Fibroblast of lung (primary cell): ENCODE measurements at regions not wholly inside any gene's neighbourhood (a gene's known extent, or its start where the extent isn't known, plus 50 kb on each side); places are given as distances from the start of the nearest gene placed in this dataset.

Source experiments
- DNase-seq, 2 donors: peaks; one replicate each; pipeline versions ENCODE4 v3.0.0 to v3.0.0-alpha.2; 2010; ENCODE audit warnings: low read depth in 2 of 2
- H2AFZ ChIP-seq: 2 replicates; pipeline ENCODE4 v1.5.1; 2012; ENCODE audit warnings: low read length, control low read depth, inconsistent platforms
- H3K27ac ChIP-seq: 2 replicates; pipeline ENCODE4 v1.5.1; 2011; ENCODE audit warnings: low read length, control low read depth; ENCODE audit not compliant: insufficient read depth
- H3K27me3 ChIP-seq: 2 replicates; pipeline ENCODE4 v1.5.1; 2011; ENCODE audit warnings: mild to moderate bottlenecking, low read length; ENCODE audit not compliant: control insufficient read depth, insufficient read depth
- H3K36me3 ChIP-seq: 2 replicates; pipeline ENCODE4 v1.5.1; 2011; ENCODE audit warnings: low read length; ENCODE audit not compliant: control insufficient read depth, insufficient read depth
- H3K4me1 ChIP-seq: 2 replicates; pipeline ENCODE4 v1.5.1; 2011; ENCODE audit warnings: low read length; ENCODE audit not compliant: control insufficient read depth, insufficient read depth; ENCODE audit errors: extremely low read depth
- H3K4me2 ChIP-seq: 2 replicates; pipeline ENCODE4 v1.5.1; 2011; ENCODE audit warnings: low read length, control low read depth; ENCODE audit not compliant: insufficient read depth; ENCODE audit errors: extremely low read depth
- H3K4me3 ChIP-seq, 4 experiments: fragments of 200-600 bp in 1 of 4; sonication (generic) in 1 of 4; replicated peaks in 1 of 4; 2 replicates each; pipeline ENCODE4 v1.5.1; 2011 to 2016; ENCODE audit warnings: low read length in 4 of 4, low read depth in 3 of 4, mild to moderate bottlenecking in 3 of 4, control low read depth in 2 of 4, inconsistent platforms in 1 of 4, mixed read lengths in 1 of 4; ENCODE audit not compliant: insufficient read depth in 1 of 4; ENCODE audit errors: control extremely low read depth in 1 of 4
- H3K79me2 ChIP-seq: 2 replicates; pipeline ENCODE4 v1.5.1; 2012; ENCODE audit warnings: mild to moderate bottlenecking, low read length, inconsistent platforms; ENCODE audit not compliant: control insufficient read depth, insufficient read depth
- H3K9ac ChIP-seq: 2 replicates; pipeline ENCODE4 v1.5.1; 2011; ENCODE audit warnings: mild to moderate bottlenecking, low read length, control low read depth; ENCODE audit not compliant: insufficient read depth
- H3K9me3 ChIP-seq: 2 replicates; pipeline ENCODE4 v1.5.1; 2012; ENCODE audit warnings: low read depth, low read length; ENCODE audit not compliant: control insufficient read depth, insufficient read depth
- H4K20me1 ChIP-seq: 2 replicates; pipeline ENCODE4 v1.5.1; 2011; ENCODE audit warnings: low read length; ENCODE audit not compliant: control insufficient read depth, insufficient read depth; ENCODE audit errors: extremely low read depth
- EZH2 ChIP-seq: IDR thresholded peaks from 2 replicates; pipeline ENCODE4 v1.5.1; 2012; ENCODE audit warnings: low read length, control low read depth, mild to moderate bottlenecking; ENCODE audit errors: missing control alignments
- TF ChIP-seq, protein P1 (sequence below), 2 donors: IDR thresholded peaks in 1 of 2; conservative IDR thresholded peaks in 1 of 2; 1 replicate in 1 of 2; 2 replicates in 1 of 2; pipeline ENCODE4 v1.5.1; 2011 to 2012; ENCODE audit warnings: low read length in 2 of 2, control low read depth in 1 of 2, inconsistent platforms in 1 of 2, low read depth in 1 of 2, mild to moderate bottlenecking in 1 of 2

DNA sequence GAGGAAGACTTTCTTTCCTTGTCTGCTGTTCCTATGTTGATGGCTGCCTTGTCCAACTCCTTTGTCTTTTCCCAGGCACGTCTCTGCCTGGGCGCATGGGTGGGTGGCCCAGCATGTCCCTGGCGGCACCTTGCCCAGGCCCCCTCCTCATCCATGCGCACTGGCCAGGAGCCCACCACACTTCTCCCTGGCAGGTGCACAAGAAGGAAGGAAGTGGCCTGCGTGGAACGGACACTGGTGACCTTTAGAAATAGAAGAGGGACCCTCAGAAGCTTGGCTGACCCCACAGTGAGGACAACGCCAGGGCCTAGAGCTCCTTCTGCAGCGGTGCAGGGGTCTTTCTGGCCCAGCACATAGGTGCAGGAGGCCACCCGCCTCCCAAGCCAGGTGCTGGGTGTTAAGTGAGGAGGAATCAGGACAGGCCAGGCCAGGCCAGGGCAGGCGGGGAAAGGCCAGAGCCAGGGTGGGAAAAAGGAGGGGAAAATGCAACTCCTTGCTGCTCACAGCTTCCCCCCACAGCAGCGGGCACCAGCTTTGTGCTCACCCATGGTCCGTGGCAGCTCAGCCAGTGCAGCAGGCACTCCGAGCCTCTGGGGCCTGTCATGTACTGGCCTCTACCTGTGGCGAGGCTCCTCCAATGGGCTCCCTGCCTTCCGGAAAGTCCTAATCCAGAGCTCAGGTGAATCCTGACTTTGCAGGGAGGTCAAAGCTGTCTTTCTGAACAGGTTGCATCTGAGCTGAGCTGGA is 104.0 kb downstream of the SOX1 start:
- no peaks in the 10 kb centered on the region for H3K9me3 ChIP-seq
- H3K27me3 ChIP-seq: no peaks in the 10 kb centered on the region
- H3K79me2 ChIP-seq: no peaks in the 10 kb centered on the region
- DNase-seq: no peak
- no peak overlapping the region for H3K9ac ChIP-seq
- H3K4me1 ChIP-seq: no peaks in the 10 kb centered on the region
- H3K36me3 ChIP-seq: no peaks in the 10 kb centered on the region
- no peak overlapping the region for H3K4me2 ChIP-seq
- H3K27ac ChIP-seq: no peak overlapping the region
- TF ChIP-seq, protein P1, sequence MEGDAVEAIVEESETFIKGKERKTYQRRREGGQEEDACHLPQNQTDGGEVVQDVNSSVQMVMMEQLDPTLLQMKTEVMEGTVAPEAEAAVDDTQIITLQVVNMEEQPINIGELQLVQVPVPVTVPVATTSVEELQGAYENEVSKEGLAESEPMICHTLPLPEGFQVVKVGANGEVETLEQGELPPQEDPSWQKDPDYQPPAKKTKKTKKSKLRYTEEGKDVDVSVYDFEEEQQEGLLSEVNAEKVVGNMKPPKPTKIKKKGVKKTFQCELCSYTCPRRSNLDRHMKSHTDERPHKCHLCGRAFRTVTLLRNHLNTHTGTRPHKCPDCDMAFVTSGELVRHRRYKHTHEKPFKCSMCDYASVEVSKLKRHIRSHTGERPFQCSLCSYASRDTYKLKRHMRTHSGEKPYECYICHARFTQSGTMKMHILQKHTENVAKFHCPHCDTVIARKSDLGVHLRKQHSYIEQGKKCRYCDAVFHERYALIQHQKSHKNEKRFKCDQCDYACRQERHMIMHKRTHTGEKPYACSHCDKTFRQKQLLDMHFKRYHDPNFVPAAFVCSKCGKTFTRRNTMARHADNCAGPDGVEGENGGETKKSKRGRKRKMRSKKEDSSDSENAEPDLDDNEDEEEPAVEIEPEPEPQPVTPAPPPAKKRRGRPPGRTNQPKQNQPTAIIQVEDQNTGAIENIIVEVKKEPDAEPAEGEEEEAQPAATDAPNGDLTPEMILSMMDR (conservative IDR thresholded peaks at IDR 0.05 in 1 of 2, IDR thresholded peaks at IDR 0.05 in 1 of 2; ENCODE audit: low read depth in 1 of 2, low read length in 2 of 2): no peak
- no peak overlapping the region for H3K4me3 ChIP-seq
- H4K20me1 ChIP-seq: no peaks in the 10 kb centered on the region
- no peak overlapping the region for H2AFZ ChIP-seq

GRCh38 chr13:112171570-112171965 is 104.6 kb downstream of the SOX1 start:
- Histone ChIP-seq H3K9ac (no peak overlapping the region), H3K4me3 (no peak overlapping the region), H3K27ac (no peak overlapping the region), H3K9me3 (no peaks in the 10 kb centered on the region), H3K79me2 (no peaks in the 10 kb centered on the region), H3K36me3 (no peaks in the 10 kb centered on the region), H3K4me2 (no peak overlapping the region), H3K27me3 (no peaks in the 10 kb centered on the region), H2AFZ (no peak overlapping the region), H4K20me1 (no peaks in the 10 kb centered on the region), H3K4me1 (no peaks in the 10 kb centered on the region)
- no peak for DNase-seq
- no peak for TF ChIP-seq EZH2

DNA sequence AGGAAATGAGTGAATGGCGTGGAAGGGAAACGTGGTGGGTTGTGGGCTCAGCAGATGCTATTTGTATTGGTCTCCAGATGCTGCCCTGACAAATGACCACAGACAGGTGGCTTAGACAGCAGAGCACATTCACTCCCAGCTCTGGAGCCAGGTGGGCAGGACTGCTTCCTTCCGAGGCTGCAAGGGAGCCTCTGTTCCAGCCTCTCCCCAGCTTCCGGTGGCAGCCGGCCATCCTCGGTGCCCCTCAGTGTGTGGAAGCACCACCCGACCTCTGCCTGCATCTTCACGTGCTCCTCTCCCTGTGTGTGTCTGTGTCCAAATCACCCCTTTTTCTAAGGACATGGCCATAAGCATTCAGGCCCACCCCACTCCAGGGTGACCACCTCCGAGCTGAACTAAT is 105.1 kb downstream of the SOX1 start:
- Histone ChIP-seq H4K20me1 (no peaks in the 10 kb centered on the region), H3K4me1 (no peaks in the 10 kb centered on the region), H3K27ac (no peak overlapping the region), H3K9me3 (no peaks in the 10 kb centered on the region), H3K4me2 (no peak overlapping the region), H3K79me2 (no peaks in the 10 kb centered on the region), H3K36me3 (no peaks in the 10 kb centered on the region), H3K4me3 (no peak overlapping the region), H3K27me3 (no peaks in the 10 kb centered on the region), H3K9ac (no peak overlapping the region), H2AFZ (no peak overlapping the region)
- TF ChIP-seq EZH2: no peak
- TF ChIP-seq, protein P1 (conservative IDR thresholded peaks at IDR 0.05 in 1 of 2, IDR thresholded peaks at IDR 0.05 in 1 of 2; ENCODE audit: low read depth in 1 of 2, low read length in 2 of 2): no peak
- no peak for DNase-seq
